ENCODE measurements at regions not wholly inside any gene's neighbourhood (a gene's known extent, or its start where the extent isn't known, plus 50 kb on each side); places are given as distances from the start of the nearest gene placed in this dataset.

DNA sequence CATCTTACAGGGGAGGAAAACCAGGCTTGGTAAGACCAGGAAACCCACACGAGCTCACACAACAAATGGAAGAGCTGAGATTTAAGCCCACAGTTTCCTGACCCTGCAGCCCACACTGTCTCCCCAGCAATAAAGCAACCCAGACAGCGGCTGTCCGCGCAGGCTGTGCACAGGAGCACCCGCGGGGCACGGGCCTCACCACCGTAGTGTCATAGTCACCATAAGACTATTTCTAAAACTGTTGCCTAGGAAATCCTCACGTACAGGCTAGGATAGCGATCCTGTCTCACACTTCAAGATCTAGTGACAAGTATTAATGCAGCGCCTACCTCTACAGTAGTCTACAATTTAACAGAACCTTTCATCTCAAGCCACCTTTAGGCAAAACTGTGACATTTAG, 54.0 kb upstream of the SYT6 start:
- H3K36me3 Mint-ChIP-seq = no peaks in the 10 kb centered on the region
- no peaks in the 10 kb centered on the region for H3K4me1 Mint-ChIP-seq
- no peaks in the 10 kb centered on the region for H3K9me3 Mint-ChIP-seq
- H3K4me3 Mint-ChIP-seq = no peak overlapping the region
- peaks cover 13% of the 10 kb centered on the region for H3K27me3 Mint-ChIP-seq
- no peak overlapping the region for H3K27ac Mint-ChIP-seq

- Mint-ChIP-seq H3K27ac (no peak overlapping the region), H3K9me3 (no peaks in the 10 kb centered on the region), H3K36me3 (no peaks in the 10 kb centered on the region), H3K27me3 (peaks cover 13% of the 10 kb centered on the region), H3K4me1 (no peaks in the 10 kb centered on the region), H3K4me3 (no peak overlapping the region)
These were observed 52.7 kb upstream of the SYT6 start for GRCh38 chr1:114206392-114206791.

GRCh38 chr1:114203595-114204128, 50.0 kb upstream of the SYT6 start:
- no peaks in the 10 kb centered on the region for H3K4me1 Mint-ChIP-seq
- no peaks in the 10 kb centered on the region for H3K36me3 Mint-ChIP-seq
- H3K27ac Mint-ChIP-seq = peak overlapping the region; percentile 56
- peaks cover 13% of the 10 kb centered on the region for H3K27me3 Mint-ChIP-seq
- H3K9me3 Mint-ChIP-seq = no peaks in the 10 kb centered on the region
- no peak overlapping the region for H3K4me3 Mint-ChIP-seq

All from activated naive CD4-positive, alpha-beta T cell treated with anti-CD3 and anti-CD28 coated beads, Interleukin-2, amount 50 U/mL, for 24 hours (primary cell).